Transverse colon (tissue), 4 donors: ENCODE measurements at regions not wholly inside any gene's neighbourhood (a gene's known extent, or its start where the extent isn't known, plus 50 kb on each side); places are given as distances from the start of the nearest gene placed in this dataset.

ENCODE experiments used
- CTCF ChIP-seq, 5 experiments: fragments of 200-600 bp in 3 of 5; fragments of 450-650 bp in 2 of 5; sonication (generic) in 3 of 5; IDR thresholded peaks; 1 replicate in 2 of 5; 2 replicates in 3 of 5; pipeline ENCODE4 v1.5.1; 2016 to 2017; ENCODE audit warnings: antibody characterized with exemption in 5 of 5, inconsistent platforms in 3 of 5, mild to moderate bottlenecking in 2 of 5, moderate library complexity in 1 of 5
- EP300 ChIP-seq: sonication (generic); formaldehyde crosslinking; IDR thresholded peaks from one replicate; pipeline ENCODE4 v1.6.1; 2017; ENCODE audit warnings: antibody characterized with exemption, low read depth
- POLR2A ChIP-seq: fragments of 450-650 bp; IDR thresholded peaks from one replicate; pipeline ENCODE4 v1.6.1; 2016; ENCODE audit warnings: antibody characterized with exemption, mild to moderate bottlenecking, moderate library complexity
- POLR2AphosphoS5 ChIP-seq, 3 donors: sonication (generic); formaldehyde crosslinking; IDR thresholded peaks; one replicate each; pipeline ENCODE4 v1.6.1; 2016; ENCODE audit warnings: antibody characterized with exemption in 3 of 3

DNA sequence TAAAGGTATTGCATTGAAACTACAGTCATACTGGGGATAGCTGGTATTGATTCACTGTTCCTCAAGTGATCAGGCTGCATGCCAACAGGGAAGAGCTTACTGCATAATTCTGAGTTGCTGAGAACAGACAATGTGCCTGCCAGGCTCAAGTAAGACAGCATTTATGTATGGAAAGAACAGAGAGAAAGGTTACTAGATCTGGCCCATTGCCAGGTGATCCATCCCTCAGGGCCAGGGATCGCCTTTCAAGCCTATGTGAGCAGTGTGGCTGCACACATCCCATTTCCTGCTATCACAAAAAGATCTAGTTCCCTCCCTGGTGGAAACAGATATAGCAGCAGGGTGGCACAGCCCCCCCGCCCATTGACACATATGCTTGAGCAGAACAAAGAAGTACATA is 254.0 kb downstream of the TMA16 start:
- TF ChIP-seq CTCF (IDR thresholded peaks at IDR 0.05), result no peak
- TF ChIP-seq EP300, result no peak
- no peak for TF ChIP-seq POLR2A
- TF ChIP-seq POLR2AphosphoS5 (IDR thresholded peaks at IDR 0.05), result no peak
